Right lobe of liver (tissue), 4 donors: ENCODE measurements at regions not wholly inside any gene's neighbourhood (a gene's known extent, or its start where the extent isn't known, plus 50 kb on each side); places are given as distances from the start of the nearest gene placed in this dataset.

Experiments
- CTCF ChIP-seq, 4 donors: fragments of 200-600 bp in 3 of 4; fragments of 450-650 bp in 1 of 4; IDR thresholded peaks; one replicate each; pipeline versions ENCODE4 v1.5.1 to v1.8.0; 2016 to 2022; ENCODE audit warnings: antibody characterized with exemption in 4 of 4, mild to moderate bottlenecking in 2 of 4
- POLR2A ChIP-seq: fragments of 450-650 bp; IDR thresholded peaks from one replicate; pipeline ENCODE4 v1.6.1; 2017; ENCODE audit warnings: antibody characterized with exemption, mild to moderate bottlenecking
- donor health status: DM: no; HTN: no; CAD: no.
- donor health status: DM: no; HTN: no; CAD: no.
- donor health status: DM: no; HTN: yes; CAD: no.

- TF ChIP-seq CTCF (IDR thresholded peaks at IDR 0.05) (no peak), POLR2A (no peak)
Observed at GRCh38 chr9:118156846-118157245, 452.6 kb downstream of the TLR4 start.
